Hepatic stellate cell (primary cell): ENCODE measurements at regions not wholly inside any gene's neighbourhood (a gene's known extent, or its start where the extent isn't known, plus 50 kb on each side); places are given as distances from the start of the nearest gene placed in this dataset.
"Not testable (repeated sequence)": the region's sequence is repeated elsewhere in the genome, so short reads cannot be mapped to it uniquely, and the experiment has no call there.

ENCODE experiments used
- DNase-seq: peaks from one replicate; pipeline ENCODE4 v3.0.0; 2011; ENCODE audit warnings: low spot score

DNA sequence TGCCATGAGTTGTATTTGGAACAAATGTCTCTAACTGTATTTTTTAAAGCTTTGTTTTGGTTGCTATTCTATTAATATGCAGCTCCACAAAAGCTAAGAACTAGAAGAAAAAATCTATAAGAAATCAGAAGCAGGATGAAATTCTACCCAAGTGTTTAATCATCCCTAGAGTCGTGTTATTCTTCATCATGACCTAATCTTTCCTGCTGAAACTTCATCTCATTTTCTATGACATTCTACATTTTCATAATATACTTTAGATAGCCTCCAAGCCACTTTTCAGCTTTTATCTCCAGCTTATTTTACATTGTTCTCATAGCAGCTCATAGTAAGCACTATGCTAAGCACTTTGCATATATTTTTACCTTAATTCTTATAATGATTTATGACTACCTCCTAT lies 302.8 kb downstream of the FOXO1 start:
- no peak for DNase-seq

DNA sequence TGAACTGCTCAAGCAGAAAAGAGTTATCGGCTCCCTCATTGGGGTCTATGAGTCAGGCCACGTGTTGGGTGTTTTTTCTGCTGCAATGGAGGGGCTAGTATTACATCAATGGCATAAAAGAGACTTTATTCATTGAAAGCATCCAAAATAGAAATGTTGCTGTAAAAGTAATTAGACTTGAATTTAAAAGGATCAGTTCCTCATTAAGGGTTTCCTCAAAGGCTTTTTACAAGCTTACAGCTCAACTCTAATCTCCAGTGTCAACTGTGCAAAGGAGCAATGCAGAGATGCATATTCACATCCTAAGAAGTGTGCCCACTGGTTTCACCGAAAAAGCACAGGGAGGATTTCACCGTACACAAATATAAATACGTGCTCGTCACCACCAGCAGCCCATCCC lies 300.3 kb downstream of the FOXO1 start:
- no peak for DNase-seq

DNA sequence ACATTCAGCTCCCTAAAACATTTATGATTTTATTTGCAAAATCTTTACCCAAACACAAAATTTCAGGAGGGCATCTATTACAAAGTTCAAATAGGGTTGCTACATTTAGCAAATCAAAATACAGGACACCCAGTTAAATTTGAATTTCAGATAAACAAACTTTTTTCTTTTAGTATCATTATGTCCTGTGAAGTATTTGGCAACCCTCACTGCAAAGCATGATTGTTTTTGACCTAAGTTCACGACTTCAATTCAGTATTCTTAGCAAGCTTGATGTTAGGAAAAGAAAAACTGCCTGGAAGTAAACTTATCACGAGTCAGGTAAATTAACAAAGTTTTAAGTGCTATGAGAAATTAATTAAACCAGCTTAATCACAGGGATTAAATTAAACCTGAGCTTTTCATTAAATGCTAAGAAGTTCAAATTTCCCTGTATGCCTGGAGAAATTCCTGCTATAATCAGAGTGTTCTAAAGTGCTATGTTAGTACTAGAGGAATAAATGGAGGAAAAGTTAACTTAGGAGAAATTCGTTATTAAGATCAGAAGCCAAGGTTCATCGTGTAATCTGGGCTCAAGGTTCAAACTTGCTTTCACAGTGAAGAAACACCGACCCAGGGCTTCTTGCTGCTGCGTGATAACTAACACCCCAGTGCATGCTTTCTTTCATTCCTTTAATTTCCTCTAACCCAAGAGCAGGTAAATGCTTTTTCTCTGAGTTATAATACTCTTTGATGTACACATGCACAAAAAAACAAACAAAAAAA lies 298.1 kb downstream of the FOXO1 start:
- DNase-seq = no peak

DNA sequence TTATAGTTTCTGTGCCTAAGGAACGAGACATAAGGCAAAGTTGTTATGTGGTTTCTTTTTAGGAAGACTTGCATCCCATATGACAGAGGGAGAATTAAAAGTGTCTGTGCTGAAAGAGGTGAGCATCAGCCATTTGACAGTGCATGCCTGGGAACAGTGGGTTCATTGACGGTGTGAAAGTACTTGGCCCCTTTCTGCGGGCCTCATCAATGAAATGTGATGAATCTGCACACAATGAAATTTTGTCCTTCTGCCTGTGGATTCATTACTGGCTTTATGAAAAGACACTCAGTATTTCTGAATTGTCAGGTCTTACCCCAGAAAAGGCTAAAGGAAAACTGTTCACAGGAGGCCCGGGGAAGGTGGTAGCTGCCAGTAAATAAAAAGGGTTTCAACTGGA lies 295.8 kb downstream of the FOXO1 start:
- DNase-seq = no peak

DNA sequence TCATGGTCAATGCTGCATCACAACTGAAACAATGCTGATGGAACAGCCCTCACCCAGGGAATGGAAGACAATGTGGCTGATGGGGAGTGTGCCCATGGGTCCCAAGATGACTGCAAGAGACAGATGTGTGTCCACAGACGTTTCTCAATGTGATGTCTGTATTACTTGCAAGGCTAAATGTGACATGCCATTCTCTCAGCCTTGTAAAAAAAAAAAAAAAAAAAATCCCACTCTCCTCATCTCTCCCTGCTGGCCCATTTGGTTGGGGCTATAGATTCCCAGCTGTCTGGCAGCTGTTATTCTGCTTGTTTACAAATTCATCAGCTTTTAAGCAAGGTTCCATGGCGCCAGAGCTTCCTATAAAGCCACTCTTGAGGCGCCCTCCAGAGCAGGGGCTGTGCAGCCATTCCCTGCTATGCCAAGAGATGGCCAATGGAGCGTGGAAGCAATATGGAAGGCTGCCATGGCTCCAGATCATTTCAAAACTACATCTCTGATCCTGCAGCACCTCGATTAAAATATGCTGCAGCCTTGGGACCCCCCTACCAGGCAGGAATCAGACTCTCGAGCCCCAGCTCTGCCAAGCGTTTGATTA lies 294.8 kb downstream of the FOXO1 start:
- no peak for DNase-seq

DNA sequence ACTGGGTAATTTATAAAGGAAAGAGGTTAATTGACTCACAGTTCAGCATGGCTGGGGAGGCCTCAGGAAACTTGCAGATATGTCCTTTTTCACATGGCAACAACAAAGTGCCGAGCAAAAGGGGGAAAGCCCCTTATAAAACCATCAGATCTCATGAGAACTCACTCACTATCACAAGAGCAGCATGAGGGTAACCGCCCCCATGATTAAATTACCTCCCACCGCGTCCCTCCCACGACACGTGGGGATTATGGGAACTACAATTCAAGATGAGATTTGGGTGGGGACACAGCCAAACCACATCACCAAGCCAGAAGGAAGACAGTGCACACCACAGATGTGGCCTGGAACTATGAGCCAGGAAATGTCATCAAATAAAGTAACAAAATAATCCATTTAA lies 292.8 kb downstream of the FOXO1 start:
- DNase-seq = not testable (repeated sequence)

DNA sequence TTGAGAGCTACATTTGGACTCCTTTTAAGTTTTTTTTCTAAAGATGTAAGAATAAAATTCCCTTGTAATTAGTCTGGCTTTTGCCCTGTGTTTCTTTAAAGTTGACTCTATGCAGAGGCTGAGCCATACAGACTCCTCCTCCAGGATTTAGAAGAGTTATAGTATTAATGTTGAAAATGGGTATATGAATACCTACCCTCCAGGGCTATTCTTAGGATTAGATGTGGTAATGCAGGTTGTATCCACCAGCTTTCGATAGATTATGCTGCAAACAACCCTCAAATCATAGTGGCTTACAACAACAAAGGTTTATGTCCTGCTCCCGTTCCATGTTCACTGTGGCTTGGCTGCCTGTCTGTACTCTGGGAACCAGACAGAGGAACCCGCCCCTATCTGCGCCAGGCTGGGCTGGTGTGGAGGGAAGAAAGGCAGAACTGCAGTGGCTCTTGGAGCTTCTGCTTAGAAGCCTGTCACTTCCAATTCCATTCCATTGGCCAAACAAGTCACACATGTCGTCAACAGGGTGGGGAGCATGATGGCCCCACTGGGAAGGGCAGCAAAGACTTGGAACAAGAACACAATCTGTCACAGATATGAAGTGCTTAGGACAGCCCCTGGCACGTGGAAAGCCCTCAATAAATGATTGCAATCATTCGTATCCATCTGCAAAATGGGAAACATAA lies 290.8 kb downstream of the FOXO1 start:
- no peak for DNase-seq

DNA sequence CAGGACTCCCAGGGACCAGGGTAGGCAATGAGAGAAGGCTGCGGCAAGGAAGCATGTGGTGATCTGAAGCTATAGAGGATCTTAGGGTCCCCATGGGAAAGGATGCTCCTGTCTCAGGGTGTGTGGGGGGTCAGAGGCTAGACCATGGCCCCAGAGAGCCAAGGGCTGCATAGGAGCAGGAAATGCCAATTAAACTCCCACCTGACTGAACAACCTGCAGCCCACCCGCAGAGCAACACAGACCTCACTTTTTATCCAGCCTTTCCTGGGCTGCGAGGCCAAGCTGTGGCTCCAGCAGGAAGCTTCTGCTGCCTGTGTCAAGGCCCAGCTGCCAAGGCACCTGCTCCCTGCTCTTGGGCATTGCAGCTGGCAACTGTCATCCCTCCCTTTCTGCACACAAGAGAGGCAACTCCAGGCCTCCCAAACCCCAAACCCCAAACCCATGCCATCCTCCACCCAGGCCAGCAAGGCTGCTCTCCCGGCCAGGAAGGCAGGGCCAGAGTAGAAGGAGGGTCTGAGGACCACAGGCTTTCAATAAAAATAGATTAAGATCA lies 290.1 kb downstream of the FOXO1 start:
- DNase-seq = no peak

DNA sequence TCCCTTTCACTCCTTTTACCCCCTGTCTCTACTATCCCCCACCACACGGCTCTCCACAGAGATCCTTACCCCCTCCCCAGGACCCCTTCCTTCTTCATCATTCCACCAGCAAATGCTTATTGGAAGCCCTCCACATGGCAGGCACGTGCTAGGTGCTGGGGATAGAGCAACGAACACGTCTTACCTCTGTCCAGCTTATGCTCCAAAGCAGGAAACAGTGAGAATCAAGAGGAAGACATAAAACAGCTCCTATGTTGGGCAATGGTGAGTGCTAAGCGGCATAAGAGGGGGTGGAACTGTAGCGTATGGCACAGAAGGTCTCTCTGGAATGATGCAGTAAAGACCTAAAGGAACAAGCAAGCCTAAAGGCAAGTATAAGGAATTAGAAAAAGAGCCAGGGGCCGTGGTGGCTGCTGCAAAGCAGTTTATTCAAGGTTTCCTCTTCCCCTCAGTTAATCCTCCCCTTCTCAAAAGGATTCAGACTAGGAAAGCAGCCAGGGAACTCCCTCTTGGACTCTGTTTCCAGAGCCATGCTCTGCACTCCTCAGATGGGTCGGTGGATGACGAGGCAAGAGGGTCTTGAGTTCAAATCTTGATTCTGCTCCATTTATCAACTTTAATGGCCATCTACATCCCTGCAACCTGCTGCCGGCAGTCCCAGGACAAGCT lies 289.4 kb downstream of the FOXO1 start:
- no peak for DNase-seq

DNA sequence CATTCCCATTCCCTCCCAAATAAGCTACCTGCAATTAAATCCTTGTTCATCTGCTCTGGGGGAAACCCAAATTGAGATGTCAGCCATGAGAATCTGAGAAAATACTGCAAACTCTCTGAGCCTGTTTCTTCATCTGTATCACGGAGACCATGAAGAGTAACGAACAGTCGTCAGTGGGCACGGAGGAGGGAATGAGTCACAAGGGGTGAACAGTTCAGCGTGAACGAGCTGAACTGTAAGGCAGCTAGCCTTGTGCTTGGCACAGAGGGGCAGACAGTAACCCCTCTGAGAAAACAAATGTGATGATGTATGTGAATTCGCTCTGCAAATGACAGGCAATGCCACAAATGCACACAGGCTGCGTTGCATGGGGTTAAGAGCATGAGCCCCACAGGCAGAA lies 288.7 kb downstream of the FOXO1 start:
- DNase-seq = no peak

DNA sequence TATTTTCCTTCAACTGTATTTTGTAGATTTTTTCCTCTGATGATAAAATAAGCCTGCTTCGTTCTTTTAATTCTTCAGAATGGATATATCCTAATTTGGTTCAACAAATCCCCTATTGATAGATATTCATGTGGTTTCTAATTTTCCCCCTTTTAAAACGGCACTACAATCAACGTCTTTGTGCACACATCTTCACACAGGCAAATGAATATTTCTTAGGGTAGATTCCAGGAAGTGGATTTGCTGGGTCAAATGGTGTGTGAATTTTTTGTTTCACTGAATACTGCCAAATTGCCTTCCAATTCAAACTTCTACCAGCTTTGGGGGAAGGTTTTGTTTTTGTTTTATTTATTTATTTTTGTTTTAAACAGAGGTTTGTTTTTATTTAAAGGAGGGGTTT lies 287.2 kb downstream of the FOXO1 start:
- DNase-seq = no peak

DNA sequence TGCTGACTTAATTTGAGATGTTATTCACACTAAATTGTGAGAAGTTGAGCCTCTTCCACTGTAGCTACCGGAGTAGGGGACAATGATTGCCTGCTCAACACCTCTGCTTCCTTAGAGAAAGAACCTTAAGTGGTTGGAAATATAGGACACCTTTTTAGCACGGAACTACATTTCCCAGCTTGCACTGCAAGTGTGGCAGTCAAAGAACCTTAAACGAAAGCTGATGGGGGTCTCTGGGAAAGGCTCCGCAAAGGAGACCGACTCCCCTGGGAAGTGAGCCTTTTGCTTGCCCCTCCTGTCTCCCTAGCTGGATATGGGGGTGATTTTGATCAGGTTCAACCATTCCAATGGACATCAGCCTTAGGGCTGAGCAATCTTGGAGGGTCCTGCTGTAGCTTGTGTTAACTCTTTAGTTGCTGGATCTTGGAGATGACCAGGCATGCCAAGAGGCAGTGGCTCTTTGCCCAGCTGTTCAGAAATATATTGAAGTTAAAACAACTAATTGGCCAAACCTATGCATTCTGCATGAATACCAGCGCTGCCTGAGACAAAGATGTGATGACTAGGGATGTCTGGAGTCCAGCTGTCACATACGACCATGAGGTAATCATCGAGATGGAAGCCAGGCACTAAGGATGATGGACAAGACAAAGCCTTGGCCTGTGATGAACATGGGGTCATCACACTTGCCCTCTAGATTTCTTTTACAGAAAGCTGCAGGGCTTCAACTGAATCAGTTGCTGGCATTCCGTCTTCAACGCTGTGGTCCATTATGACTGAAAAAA lies 286.5 kb downstream of the FOXO1 start:
- no peak for DNase-seq

DNA sequence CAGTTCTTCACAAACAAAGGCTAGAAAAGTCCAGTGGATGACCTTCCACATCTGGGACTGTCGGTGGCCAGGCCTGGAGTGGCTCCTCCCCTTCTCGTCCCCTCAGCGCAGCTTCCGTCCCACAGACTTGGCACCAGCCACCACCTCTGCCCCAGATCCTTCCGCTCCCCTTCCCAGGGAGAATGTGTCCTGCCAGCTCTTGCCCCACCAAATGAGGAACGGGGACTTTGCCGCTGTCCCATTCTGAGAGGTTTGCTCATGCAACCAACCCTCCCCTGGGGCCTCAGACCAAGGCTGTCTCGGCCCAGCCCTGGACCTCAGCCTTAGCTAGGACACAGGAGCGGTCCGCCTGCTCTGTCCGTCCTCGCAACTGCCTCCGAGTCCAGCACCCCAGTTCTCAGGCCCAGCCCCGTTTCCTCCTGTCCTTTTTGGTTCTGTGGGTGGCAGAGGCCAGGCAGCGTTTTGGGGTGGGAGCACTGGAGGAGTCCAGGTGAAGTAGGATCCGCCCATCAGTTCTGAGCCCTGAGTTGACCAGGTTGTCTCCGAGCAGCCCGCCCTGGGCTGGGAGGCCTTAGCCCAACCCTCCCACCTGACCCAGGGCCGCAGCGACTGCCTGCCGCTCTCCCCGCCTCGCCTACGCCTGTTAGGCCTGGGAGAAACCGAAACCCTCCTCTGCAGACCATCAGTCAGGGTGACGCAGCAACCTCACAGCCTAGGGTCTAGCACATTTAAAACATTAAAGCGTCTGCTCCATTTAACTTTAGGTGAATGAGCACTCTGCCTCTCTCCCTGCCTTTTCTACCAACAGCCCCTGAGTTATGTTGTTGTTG lies 284.3 kb downstream of the FOXO1 start:
- no peak for DNase-seq

DNA sequence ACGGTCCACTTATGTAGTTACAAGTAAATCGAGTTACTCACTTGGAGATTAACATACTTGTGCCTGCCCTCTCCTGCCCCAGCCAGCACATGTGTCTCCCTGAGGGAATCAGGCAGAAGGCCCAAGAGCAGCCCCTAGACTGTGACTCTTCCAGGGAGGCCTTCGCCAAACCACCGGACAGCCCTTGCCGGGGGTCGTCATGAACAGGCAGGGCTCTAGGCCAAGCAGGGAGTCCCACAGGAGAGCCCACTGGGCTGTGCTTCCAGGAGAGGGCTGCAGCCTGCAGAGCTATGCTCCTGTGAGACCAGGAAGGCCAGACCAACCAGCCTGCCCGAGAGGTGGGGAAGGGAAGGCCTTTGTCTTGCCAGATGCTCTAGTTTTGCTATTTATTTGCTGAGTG lies 283.3 kb downstream of the FOXO1 start:
- no peak for DNase-seq

DNA sequence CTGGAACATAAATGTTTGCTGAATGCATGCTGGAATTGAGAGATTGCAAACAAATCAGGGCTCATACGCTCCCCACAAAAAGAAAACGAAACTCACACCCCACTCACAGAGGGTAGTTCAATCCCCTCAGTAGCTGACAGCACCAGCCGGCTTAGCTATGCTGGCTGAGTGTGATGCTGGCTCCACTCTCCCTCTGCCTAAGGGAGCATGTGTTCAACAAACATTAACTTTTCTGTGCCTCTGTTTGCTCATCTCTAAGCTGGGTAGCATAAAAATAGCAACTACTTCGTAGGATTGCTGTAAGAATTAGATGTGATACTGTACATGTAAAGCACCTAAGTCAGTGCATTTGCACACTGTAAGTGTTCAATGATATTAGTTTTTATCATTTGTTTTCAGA lies 282.6 kb downstream of the FOXO1 start:
- DNase-seq = no peak

DNA sequence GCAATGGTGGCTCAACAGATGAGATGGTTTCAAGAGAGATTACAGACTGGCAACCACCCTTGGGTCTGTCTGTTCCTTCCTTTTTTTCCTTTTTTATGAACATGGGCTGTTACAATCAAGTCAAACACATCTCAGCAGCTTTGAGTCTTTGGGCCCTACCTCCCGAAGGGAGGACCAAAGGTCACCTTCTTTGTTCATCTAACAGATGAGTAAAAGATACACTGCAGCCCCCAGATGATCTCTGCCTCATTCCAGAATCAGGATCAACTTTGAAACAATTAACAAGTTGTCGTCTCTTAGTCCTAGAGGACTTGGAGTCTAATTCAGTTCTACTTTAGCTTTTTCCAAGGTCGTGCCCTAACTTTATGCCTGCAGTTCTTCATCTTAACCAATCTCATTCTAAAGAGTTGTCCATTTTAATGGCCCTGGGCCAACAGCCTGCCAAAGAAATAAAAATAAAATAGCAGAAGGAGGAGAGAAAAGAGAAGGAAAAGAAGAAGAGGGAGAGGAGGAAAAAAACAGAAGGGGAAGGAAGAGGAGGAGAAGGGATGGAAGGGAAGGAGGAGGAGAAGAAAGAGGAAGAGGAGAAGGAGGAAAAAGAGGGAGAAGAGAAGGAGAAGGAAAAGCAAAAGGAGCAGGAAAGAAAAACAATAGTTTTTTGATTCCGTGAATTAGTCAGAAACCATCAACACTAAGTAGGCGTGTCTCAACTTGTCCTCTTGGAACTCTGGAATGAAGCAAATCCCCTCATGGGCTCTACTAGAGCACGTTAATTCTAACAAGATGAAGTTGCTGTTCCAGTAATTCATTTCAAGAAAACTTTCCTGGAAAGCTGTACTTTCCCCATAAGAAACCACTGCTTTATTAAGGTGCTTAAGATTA lies 281.2 kb downstream of the FOXO1 start:
- DNase-seq = no peak

DNA sequence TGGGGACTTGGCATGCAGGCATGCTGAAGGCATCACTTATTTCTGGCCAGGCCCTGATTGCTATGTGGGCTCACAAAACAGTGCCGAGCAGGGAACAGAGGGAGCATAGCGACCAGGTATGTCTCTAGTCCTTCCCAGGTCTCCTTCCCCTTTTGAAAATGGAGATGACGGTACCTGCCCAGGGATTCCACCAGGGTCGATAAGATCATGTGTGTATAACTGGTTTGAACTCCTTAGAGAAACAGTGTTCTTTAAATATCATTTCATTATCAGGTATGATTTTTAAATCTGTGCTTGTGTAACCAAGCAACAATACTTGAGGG lies 280.6 kb downstream of the FOXO1 start:
- DNase-seq = no peak

DNA sequence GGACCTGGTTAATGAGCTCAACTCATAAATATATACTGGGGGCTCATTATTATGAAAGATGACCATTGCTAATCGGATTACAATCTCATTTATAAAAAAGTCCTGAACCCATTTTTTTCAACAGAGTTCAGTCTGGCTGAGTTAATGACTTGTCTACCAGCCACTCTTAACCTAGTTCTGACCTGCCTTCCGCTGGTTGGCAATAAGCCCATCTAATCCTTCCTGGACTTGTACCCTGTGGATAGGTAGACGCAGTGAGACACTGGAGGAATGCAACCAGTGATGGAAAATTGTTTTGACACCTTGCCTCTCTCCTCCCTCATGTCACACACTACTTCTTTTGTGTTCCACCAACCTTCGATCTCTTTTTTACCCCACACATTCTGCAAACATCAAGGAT lies 279.9 kb downstream of the FOXO1 start:
- no peak for DNase-seq

DNA sequence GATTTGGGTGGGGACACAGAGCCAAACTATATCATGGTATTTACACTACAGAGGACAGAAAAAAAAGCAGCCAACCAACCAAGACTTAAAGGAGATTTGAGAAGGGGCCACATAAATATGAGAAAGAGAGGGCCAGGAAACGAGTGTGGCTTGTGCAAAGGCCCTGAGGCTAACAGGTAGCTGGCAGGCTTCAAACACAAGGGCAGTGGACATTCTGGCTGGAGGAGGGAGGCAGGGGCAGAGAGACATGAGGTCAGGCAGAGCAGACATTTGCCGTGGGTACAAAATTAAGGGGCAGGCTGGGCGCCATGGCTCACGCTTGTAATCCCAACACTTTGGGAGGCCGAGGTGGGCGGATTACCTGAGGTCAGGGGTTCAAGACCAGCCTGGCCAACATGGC lies 278.7 kb downstream of the FOXO1 start:
- no peak for DNase-seq

DNA sequence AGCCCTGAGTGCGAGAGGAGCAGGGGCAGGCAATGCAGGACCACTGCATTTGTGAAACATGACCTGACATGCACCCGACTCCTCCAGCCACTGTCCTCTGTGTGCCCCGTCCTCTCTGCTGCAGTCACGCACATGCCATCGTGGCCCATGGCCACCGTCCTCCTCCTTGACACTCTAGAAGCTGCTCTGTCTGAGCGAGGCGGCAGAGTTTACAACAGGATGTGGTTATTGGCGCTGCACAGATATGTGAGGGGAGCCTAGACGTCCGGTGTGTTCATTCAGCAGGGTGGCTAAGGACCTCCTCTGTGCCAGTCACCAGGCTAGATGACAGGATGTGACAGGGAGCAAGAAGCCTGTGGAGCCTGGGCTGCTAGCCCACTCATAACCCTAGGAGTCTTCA lies 277.8 kb downstream of the FOXO1 start:
- peak; percentile 24 for DNase-seq
